GM12874 (cell line): ENCODE measurements at regions not wholly inside any gene's neighbourhood (a gene's known extent, or its start where the extent isn't known, plus 50 kb on each side); places are given as distances from the start of the nearest gene placed in this dataset.

Experiments
- CTCF ChIP-seq: IDR thresholded peaks from 2 replicates; pipeline ENCODE4 v1.5.1; 2011; ENCODE audit warnings: low read depth, mild to moderate bottlenecking, control low read depth, low read length, moderate library complexity; ENCODE audit not compliant: insufficient read depth

- TF ChIP-seq CTCF: no peak
Observed at GRCh38 chr20:60888771-60889170, 363.3 kb upstream of the CDH4 start.

GRCh38 chr20:60892095-60892813 lies 359.8 kb upstream of the CDH4 start:
- TF ChIP-seq CTCF: no peak

- no peak for TF ChIP-seq CTCF
Observed at GRCh38 chr20:60894091-60894490, 358.0 kb upstream of the CDH4 start.

- no peak for TF ChIP-seq CTCF
Observed at GRCh38 chr20:60895363-60896079, 356.5 kb upstream of the CDH4 start.

GRCh38 chr20:60897976-60898375 lies 354.1 kb upstream of the CDH4 start:
- no peak for TF ChIP-seq CTCF

- TF ChIP-seq CTCF: no peak
Observed at GRCh38 chr20:60899320-60899719, 352.7 kb upstream of the CDH4 start.

- TF ChIP-seq CTCF: no peak
Observed at GRCh38 chr20:60900618-60901017, 351.4 kb upstream of the CDH4 start.
